HL-60 (cell line): ENCODE measurements at regions not wholly inside any gene's neighbourhood (a gene's known extent, or its start where the extent isn't known, plus 50 kb on each side); places are given as distances from the start of the nearest gene placed in this dataset.

Experiments used
- POLR2AphosphoS5 ChIP-seq: IDR thresholded peaks from 2 replicates; pipeline ENCODE4 v1.6.1; 2012; ENCODE audit warnings: low read depth
- TF ChIP-seq, protein P1 (sequence below): IDR thresholded peaks from one replicate; pipeline ENCODE4 v1.5.1; 2011; ENCODE audit warnings: low read length, control low read depth, inconsistent platforms; ENCODE audit not compliant: insufficient read depth

DNA sequence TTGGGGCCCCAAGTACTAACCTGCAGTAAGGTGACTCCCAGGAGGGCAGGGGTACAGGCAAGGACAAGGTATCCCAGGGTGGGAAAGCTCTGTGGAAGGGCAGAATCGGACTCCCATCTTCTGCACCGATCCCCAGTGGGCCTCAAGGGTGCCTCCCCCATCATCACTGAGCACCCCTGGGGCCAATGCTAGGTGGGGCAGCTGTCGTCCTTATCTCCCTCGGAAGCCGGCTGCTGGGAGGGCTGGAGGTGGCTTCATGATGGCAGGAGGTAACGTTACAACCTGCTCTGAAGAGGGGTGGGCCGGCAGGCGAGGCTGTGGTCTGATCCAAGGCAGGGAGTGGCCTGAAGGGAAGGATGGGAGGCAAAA lies 87.6 kb upstream of the LINC01488 start:
- TF ChIP-seq, protein P1, sequence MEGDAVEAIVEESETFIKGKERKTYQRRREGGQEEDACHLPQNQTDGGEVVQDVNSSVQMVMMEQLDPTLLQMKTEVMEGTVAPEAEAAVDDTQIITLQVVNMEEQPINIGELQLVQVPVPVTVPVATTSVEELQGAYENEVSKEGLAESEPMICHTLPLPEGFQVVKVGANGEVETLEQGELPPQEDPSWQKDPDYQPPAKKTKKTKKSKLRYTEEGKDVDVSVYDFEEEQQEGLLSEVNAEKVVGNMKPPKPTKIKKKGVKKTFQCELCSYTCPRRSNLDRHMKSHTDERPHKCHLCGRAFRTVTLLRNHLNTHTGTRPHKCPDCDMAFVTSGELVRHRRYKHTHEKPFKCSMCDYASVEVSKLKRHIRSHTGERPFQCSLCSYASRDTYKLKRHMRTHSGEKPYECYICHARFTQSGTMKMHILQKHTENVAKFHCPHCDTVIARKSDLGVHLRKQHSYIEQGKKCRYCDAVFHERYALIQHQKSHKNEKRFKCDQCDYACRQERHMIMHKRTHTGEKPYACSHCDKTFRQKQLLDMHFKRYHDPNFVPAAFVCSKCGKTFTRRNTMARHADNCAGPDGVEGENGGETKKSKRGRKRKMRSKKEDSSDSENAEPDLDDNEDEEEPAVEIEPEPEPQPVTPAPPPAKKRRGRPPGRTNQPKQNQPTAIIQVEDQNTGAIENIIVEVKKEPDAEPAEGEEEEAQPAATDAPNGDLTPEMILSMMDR = no peak
- TF ChIP-seq POLR2AphosphoS5 = no peak
